Skeletal muscle satellite cell (primary cell): ENCODE measurements at regions not wholly inside any gene's neighbourhood (a gene's known extent, or its start where the extent isn't known, plus 50 kb on each side); places are given as distances from the start of the nearest gene placed in this dataset. TPM values are rescaled to one million over a fixed set of nuclear protein-coding genes. Genes with fewer than 3 reads are reported as not detected.

ENCODE experiments used
- H3K27me3 ChIP-seq: 2 replicates; pipeline ENCODE4 v1.7.0; 2013; ENCODE audit warnings: low read length; ENCODE audit not compliant: control insufficient read depth, insufficient read depth
- H3K36me3 ChIP-seq: 2 replicates; pipeline ENCODE4 v1.7.0; 2013; ENCODE audit warnings: mild to moderate bottlenecking, control low read depth, low read length; ENCODE audit not compliant: insufficient read depth
- H3K4me1 ChIP-seq: 2 replicates; pipeline ENCODE4 v1.7.0; 2013; ENCODE audit warnings: low read length; ENCODE audit not compliant: control insufficient read depth, insufficient read depth
- H3K4me2 ChIP-seq: 2 replicates; pipeline ENCODE4 v1.7.0; 2013; ENCODE audit warnings: mild to moderate bottlenecking, low read length
- H3K4me3 ChIP-seq: 2 replicates; pipeline ENCODE4 v1.7.0; 2013; ENCODE audit warnings: low read length
- H3K9ac ChIP-seq: 2 replicates; pipeline ENCODE4 v1.7.0; 2013; ENCODE audit warnings: mild to moderate bottlenecking, low read depth, low read length, moderate library complexity
- H3K9me3 ChIP-seq: replicated peaks from 2 replicates; pipeline ENCODE4 v1.7.0; 2013; ENCODE audit warnings: mild to moderate bottlenecking, control low read depth, low read length
- small RNA-seq: library from RNA; depleted of rRNA; stranded (forward); fragments of <200 nt; gene quantifications from one replicate; pipeline ENCODE3, GENCODE V24; 2012

- no peaks in the 10 kb centered on the region for H3K27me3 ChIP-seq
- no peaks in the 10 kb centered on the region for H3K9me3 ChIP-seq
- H3K36me3 ChIP-seq: no peaks in the 10 kb centered on the region
- no peak overlapping the region for H3K4me2 ChIP-seq
- no peak overlapping the region for H3K4me3 ChIP-seq
- H3K9ac ChIP-seq: no peak overlapping the region
- no peaks in the 10 kb centered on the region for H3K4me1 ChIP-seq
These were observed 64.1 kb upstream of the CARD18 start for GRCh38 chr11:105203569-105204240.

- H3K36me3 ChIP-seq: no peaks in the 10 kb centered on the region
- H3K4me3 ChIP-seq: no peak overlapping the region
- no peaks in the 10 kb centered on the region for H3K4me1 ChIP-seq
- no peaks in the 10 kb centered on the region for H3K27me3 ChIP-seq
- no peak overlapping the region for H3K4me2 ChIP-seq
- H3K9me3 ChIP-seq: no peaks in the 10 kb centered on the region
- H3K9ac ChIP-seq: no peak overlapping the region
These were observed 63.4 kb upstream of the CARD18 start for GRCh38 chr11:105202844-105203548.

- Histone ChIP-seq H3K4me2 (no peak overlapping the region), H3K4me1 (no peaks in the 10 kb centered on the region), H3K27me3 (no peaks in the 10 kb centered on the region), H3K4me3 (no peak overlapping the region), H3K36me3 (no peaks in the 10 kb centered on the region), H3K9me3 (no peaks in the 10 kb centered on the region), H3K9ac (no peak overlapping the region)
These were observed 62.9 kb upstream of the CARD18 start for GRCh38 chr11:105202422-105202821.

- H3K4me1 ChIP-seq: no peaks in the 10 kb centered on the region
- no peaks in the 10 kb centered on the region for H3K27me3 ChIP-seq
- H3K9ac ChIP-seq: no peak overlapping the region
- no peak overlapping the region for H3K4me3 ChIP-seq
- no peaks in the 10 kb centered on the region for H3K9me3 ChIP-seq
- H3K36me3 ChIP-seq: no peaks in the 10 kb centered on the region
- H3K4me2 ChIP-seq: no peak overlapping the region
These were observed 61.6 kb upstream of the CARD18 start for GRCh38 chr11:105201166-105201565.

- Histone ChIP-seq H3K36me3 (no peaks in the 10 kb centered on the region), H3K9me3 (no peaks in the 10 kb centered on the region), H3K4me1 (no peaks in the 10 kb centered on the region), H3K4me3 (no peak overlapping the region), H3K27me3 (no peaks in the 10 kb centered on the region), H3K4me2 (no peak overlapping the region), H3K9ac (no peak overlapping the region)
These were observed 57.7 kb upstream of the CARD18 start for GRCh38 chr11:105197071-105197815.

- Histone ChIP-seq H3K4me3 (no peak overlapping the region), H3K9me3 (no peaks in the 10 kb centered on the region), H3K4me1 (no peaks in the 10 kb centered on the region), H3K36me3 (no peaks in the 10 kb centered on the region), H3K27me3 (no peaks in the 10 kb centered on the region), H3K9ac (no peak overlapping the region), H3K4me2 (no peak overlapping the region)
These were observed 53.7 kb upstream of the CARD18 start for GRCh38 chr11:105193260-105193659.

GRCh38 chr11:105192115-105192514 is 52.5 kb upstream of the CARD18 start:
- Histone ChIP-seq H3K27me3 (no peaks in the 10 kb centered on the region), H3K4me2 (no peak overlapping the region), H3K36me3 (no peaks in the 10 kb centered on the region), H3K4me3 (no peak overlapping the region), H3K9ac (no peak overlapping the region), H3K9me3 (no peaks in the 10 kb centered on the region), H3K4me1 (no peaks in the 10 kb centered on the region)

- no peak overlapping the region for H3K4me2 ChIP-seq
- no peaks in the 10 kb centered on the region for H3K4me1 ChIP-seq
- no peak overlapping the region for H3K9ac ChIP-seq
- H3K4me3 ChIP-seq: no peak overlapping the region
- H3K36me3 ChIP-seq: no peaks in the 10 kb centered on the region
- H3K9me3 ChIP-seq: no peaks in the 10 kb centered on the region
- H3K27me3 ChIP-seq: no peaks in the 10 kb centered on the region
These were observed 50.0 kb upstream of the CARD18 start for GRCh38 chr11:105189581-105189980.

Small RNA genes lying in the stretch of these regions (small RNA-seq; reads per million reads assigned to genes)
- not detected for gene AP003181.1
- gene RF00017: not detected
